Calu3 (cell line): ENCODE measurements at regions not wholly inside any gene's neighbourhood (a gene's known extent, or its start where the extent isn't known, plus 50 kb on each side); places are given as distances from the start of the nearest gene placed in this dataset.
"Not testable (repeated sequence)": the region's sequence is repeated elsewhere in the genome, so short reads cannot be mapped to it uniquely, and the experiment has no call there.

Experiments used
- BruUV-seq: library from RNA; stranded (reverse); fragments of 400-500 nt; replicated peaks from 2 replicates; lab custom pipeline; 2021; lab: Mats Ljungman, UMichigan
- CTCF ChIA-PET: fragments of 300-600 bp; sonication (Branson Sonifier 250); formaldehyde crosslinking; loops from one replicate; lab custom pipeline; 2022; ENCODE audit warnings: antibody characterized with exemption; lab: Charles Lee
- DNase-seq: peaks from one replicate; pipeline ENCODE4 v3.0.0; 2022
- H3K27ac Mint-ChIP-seq: one replicate; pipeline ENCODE4 v1.8.0; 2022; ENCODE audit warnings: mixed read lengths; ENCODE audit not compliant: unreplicated experiment
- H3K27me3 Mint-ChIP-seq: one replicate; pipeline ENCODE4 v1.8.0; 2022; ENCODE audit warnings: mixed read lengths; ENCODE audit not compliant: unreplicated experiment
- H3K36me3 Mint-ChIP-seq: one replicate; pipeline ENCODE4 v1.8.0; 2022; ENCODE audit warnings: mild to moderate bottlenecking, moderate library complexity, mixed read lengths; ENCODE audit not compliant: insufficient read depth, unreplicated experiment
- H3K4me1 Mint-ChIP-seq: one replicate; pipeline ENCODE4 v1.8.0; 2022; ENCODE audit warnings: mild to moderate bottlenecking, low read depth, mixed read lengths; ENCODE audit not compliant: unreplicated experiment
- H3K4me3 Mint-ChIP-seq: one replicate; pipeline ENCODE4 v1.8.0; 2022; ENCODE audit warnings: mild to moderate bottlenecking, low read depth, moderate library complexity, mixed read lengths; ENCODE audit not compliant: unreplicated experiment
- H3K9me3 Mint-ChIP-seq: one replicate; pipeline ENCODE4 v1.8.0; 2022; ENCODE audit warnings: low read depth, mixed read lengths; ENCODE audit not compliant: unreplicated experiment
- intact Hi-C: fragments of 100-400 bp; cut with micrococcal nuclease; formaldehyde crosslinking; loops from one replicate; pipeline ENCODE4 v1.10.0; 2022; ENCODE audit not compliant: unreplicated experiment
- TF ChIP-seq, protein P1 (sequence below): fragments of 200-600 bp; IDR thresholded peaks from one replicate; pipeline ENCODE4 v1.8.0; 2022; ENCODE audit warnings: antibody characterized with exemption; ENCODE audit not compliant: unreplicated experiment

GRCh38 chr5:12865529-12865928 is 961.3 kb upstream of the CTNND2 start:
- TF ChIP-seq, protein P1, sequence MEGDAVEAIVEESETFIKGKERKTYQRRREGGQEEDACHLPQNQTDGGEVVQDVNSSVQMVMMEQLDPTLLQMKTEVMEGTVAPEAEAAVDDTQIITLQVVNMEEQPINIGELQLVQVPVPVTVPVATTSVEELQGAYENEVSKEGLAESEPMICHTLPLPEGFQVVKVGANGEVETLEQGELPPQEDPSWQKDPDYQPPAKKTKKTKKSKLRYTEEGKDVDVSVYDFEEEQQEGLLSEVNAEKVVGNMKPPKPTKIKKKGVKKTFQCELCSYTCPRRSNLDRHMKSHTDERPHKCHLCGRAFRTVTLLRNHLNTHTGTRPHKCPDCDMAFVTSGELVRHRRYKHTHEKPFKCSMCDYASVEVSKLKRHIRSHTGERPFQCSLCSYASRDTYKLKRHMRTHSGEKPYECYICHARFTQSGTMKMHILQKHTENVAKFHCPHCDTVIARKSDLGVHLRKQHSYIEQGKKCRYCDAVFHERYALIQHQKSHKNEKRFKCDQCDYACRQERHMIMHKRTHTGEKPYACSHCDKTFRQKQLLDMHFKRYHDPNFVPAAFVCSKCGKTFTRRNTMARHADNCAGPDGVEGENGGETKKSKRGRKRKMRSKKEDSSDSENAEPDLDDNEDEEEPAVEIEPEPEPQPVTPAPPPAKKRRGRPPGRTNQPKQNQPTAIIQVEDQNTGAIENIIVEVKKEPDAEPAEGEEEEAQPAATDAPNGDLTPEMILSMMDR: no peak
- no peak for DNase-seq
- Mint-ChIP-seq H3K27ac (no peak overlapping the region), H3K27me3 (no peaks in the 10 kb centered on the region), H3K4me1 (no peaks in the 10 kb centered on the region), H3K36me3 (no peaks in the 10 kb centered on the region), H3K9me3 (peaks cover 10% of the 10 kb centered on the region), H3K4me3 (no peak overlapping the region)
- intact Hi-C loops: no loop called here
- BruUV-seq: no TSS peak
- CTCF ChIA-PET: no interaction called here

GRCh38 chr5:12861886-12862654 is 957.8 kb upstream of the CTNND2 start:
- H3K9me3 Mint-ChIP-seq: peaks cover 12% of the 10 kb centered on the region
- H3K27me3 Mint-ChIP-seq: no peaks in the 10 kb centered on the region
- no peak overlapping the region for H3K4me3 Mint-ChIP-seq
- CTCF ChIA-PET: no interaction called here
- TF ChIP-seq, protein P1: no peak
- no peaks in the 10 kb centered on the region for H3K4me1 Mint-ChIP-seq
- H3K27ac Mint-ChIP-seq: no peak overlapping the region
- no peaks in the 10 kb centered on the region for H3K36me3 Mint-ChIP-seq
- intact Hi-C loops: no loop called here
- no peak for DNase-seq
- BruUV-seq: no TSS peak

DNA sequence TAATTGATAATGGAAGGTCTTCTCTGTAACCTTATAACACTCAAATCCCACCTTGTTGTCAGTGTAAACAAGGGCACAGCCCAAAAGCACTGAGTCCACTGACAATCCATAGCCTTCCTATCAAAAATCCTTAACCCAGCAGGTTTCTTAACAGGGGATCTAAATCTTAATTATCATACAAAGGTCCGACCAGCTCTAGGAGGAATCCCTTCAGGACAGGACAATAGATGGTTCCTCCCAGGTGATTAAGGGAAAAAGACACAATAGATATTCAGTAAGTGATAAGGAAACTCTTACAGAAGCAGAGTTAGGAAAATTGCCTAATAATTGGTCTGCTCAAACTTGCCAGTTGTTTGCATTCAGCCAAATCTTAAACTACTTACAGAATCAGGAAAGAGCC is 951.9 kb upstream of the CTNND2 start:
- H3K36me3 Mint-ChIP-seq: not testable (repeated sequence)
- H3K9me3 Mint-ChIP-seq: peaks cover 20% of the 10 kb centered on the region

GRCh38 chr5:12854386-12854785 is 950.1 kb upstream of the CTNND2 start:
- H3K27me3 Mint-ChIP-seq: no peaks in the 10 kb centered on the region
- H3K27ac Mint-ChIP-seq: no peak overlapping the region
- no peaks in the 10 kb centered on the region for H3K36me3 Mint-ChIP-seq
- DNase-seq: no peak
- TF ChIP-seq, protein P1: no peak
- intact Hi-C loops: no loop called here
- H3K9me3 Mint-ChIP-seq: peaks cover 20% of the 10 kb centered on the region
- CTCF ChIA-PET: no interaction called here
- no peaks in the 10 kb centered on the region for H3K4me1 Mint-ChIP-seq
- H3K4me3 Mint-ChIP-seq: no peak overlapping the region
- BruUV-seq: no TSS peak

More for the DNA sequence above, 951.9 kb upstream of the CTNND2 start:
- intact Hi-C loops, H3K27me3 Mint-ChIP-seq, H3K27ac Mint-ChIP-seq, CTCF ChIA-PET, DNase-seq, H3K4me3 Mint-ChIP-seq, H3K4me1 Mint-ChIP-seq, BruUV-seq: not testable (repeated sequence)

DNA sequence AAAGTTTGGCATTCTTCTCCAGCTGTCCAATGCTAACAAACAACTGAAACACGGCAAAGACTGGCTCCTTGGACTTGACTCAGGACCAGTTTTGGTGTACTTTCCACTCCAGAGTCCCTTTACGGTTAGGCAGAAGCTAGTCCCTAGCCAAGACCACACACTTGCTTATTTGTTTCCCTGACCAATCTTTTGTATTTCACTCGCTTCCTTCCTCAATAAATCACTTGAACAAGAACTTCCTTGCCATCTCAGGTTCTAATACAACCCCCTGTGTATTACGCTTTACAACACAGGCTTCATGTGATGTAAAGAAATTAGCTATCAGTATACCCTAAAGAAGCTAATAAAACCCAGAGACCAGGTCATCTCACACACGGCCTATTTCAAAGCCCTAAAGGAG is 947.5 kb upstream of the CTNND2 start:
- Mint-ChIP-seq H3K4me1 (no peaks in the 10 kb centered on the region), H3K9me3 (peaks cover 21% of the 10 kb centered on the region), H3K27me3 (no peaks in the 10 kb centered on the region), H3K27ac (no peak overlapping the region), H3K4me3 (no peak overlapping the region), H3K36me3 (no peaks in the 10 kb centered on the region)
- no TSS peak for BruUV-seq
- TF ChIP-seq, protein P1: no peak
- no peak for DNase-seq
- CTCF ChIA-PET: no interaction called here
- intact Hi-C loops: no loop called here
